Stimulated activated CD4-positive, alpha-beta T cell treated with anti-CD3 and anti-CD28 coated beads, Interleukin-15, amount 100 ng/mL, for 48 hours (primary cell): ENCODE measurements at regions not wholly inside any gene's neighbourhood (a gene's known extent, or its start where the extent isn't known, plus 50 kb on each side); places are given as distances from the start of the nearest gene placed in this dataset.

Experiments
- DNase-seq, 2 donors: peaks; one replicate each; pipeline ENCODE4 v3.0.0-alpha.2; 2020; ENCODE audit warnings: low read depth in 2 of 2

DNA sequence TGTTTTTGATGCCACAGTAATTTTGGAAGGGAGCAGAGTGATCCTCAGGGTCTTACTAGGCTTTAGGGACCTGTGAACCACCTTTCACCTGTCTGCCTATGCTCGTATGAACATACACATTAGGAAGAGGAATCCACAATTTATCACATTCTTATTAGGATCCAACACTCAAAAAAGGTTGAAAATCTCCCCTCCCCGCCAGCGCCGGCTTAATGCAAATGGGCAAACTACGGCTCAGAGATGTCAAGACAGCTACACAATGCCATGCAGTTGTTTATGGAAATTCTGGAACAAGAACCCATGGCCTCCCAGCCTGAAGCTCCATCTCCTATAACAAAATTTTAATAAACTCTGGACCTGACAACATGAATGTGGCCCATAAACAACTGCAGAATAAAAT lies 375.9 kb upstream of the ACVR2A start:
- DNase-seq, result no peak

- DNase-seq, result no peak
Observed at GRCh38 chr2:147468349-147468748, 376.5 kb upstream of the ACVR2A start.

GRCh38 chr2:147467441-147467840 lies 377.4 kb upstream of the ACVR2A start:
- no peak for DNase-seq

- no peak for DNase-seq
Observed at GRCh38 chr2:147464737-147465357, 380.0 kb upstream of the ACVR2A start.

GRCh38 chr2:147463881-147464520 lies 380.8 kb upstream of the ACVR2A start:
- no peak for DNase-seq

GRCh38 chr2:147460155-147460554 lies 384.7 kb upstream of the ACVR2A start:
- DNase-seq, result no peak

GRCh38 chr2:147456779-147457178 lies 388.1 kb upstream of the ACVR2A start:
- DNase-seq, result no peak

DNA sequence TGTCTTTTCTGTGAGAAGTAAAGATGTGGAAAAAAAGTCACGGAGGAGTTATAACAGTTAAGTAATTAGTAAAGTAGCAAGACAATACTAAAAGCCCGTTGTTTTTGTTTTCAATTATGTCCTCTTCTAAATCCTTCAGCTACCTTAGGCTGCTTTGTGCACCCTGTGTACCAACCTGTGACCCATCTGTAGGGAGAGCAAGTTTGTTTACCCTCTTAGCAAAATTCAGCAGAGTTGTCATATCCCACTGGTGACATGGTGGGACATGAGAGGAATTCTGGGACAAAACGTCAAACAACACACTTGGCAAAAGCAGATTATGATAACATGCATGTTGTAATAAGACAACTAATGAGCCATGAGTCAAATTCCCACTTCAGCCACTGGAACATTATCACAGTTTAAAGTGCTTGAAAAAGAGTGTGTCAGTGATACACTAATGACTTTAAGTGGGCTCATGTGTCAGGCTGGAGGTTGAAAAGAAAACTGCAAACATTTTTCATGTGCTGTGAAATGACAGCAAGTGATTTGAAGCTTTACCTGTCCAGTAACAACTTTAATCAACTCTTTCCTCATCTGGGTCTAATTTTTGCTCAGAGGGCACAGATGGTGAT lies 392.8 kb upstream of the ACVR2A start:
- DNase-seq, result no peak

DNA sequence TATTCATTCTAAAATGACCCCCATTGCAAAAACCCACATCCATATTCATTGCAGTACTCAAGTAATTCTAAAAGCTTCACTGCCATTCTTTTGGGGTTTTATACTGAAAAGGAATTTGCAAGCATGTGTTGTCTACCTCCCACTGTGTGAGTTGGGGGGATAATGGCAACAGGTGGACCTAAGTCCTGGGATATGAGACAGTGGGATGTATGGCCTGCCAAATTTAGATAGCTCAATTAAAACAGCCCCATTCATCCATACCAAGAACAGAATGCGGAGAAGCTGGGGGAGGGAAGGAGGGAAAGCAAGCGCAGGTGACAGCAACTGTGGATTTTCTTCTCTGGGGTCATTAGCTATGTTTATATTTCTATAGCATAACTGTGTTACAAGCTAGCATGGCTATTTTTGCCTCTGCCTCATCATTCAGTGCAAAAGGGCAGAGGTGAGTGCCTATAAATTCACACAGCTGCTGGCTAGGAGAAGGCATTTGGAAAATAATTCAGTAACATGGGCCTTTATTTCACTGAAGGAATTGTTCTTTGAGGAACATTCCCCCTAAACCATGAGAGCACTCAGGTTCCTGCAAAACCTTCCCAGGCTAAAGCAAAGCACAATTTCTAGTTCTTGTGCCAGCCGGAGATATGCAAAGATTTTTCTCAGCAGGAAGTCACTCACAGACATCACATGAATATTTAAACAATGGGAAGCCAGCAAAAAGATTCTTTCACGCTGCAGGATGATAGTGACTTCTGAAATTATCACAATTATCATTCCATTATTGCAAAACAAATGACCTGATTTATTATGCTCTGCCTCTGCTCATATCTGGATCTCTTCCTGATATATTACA lies 393.9 kb upstream of the ACVR2A start:
- no peak for DNase-seq

- no peak for DNase-seq
Observed at GRCh38 chr2:147449323-147449991, 395.4 kb upstream of the ACVR2A start.

DNA sequence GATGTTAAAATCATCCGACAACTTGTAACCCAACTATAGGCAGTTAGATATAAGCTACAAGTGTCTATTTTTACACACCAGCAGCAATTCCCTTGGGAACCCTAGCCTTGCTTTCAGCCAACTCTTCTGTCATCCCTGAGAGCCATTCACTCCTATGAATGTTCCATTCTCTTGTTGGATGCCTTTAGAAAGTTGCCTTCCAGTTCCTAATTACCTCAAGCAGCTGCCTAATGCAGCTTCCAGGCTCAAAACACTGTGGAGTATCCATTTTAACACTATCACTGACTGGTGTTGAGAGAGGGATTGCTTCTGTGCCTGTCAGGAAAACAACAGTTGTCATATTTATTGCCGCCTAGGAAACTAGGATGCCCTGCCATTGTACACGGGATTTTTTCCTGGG lies 402.0 kb upstream of the ACVR2A start:
- no peak for DNase-seq

- DNase-seq, result no peak
Observed at GRCh38 chr2:147441182-147441581, 403.6 kb upstream of the ACVR2A start.

- no peak for DNase-seq
Observed at GRCh38 chr2:147440734-147441133, 404.1 kb upstream of the ACVR2A start.

- DNase-seq, result no peak
Observed at GRCh38 chr2:147439986-147440385, 404.8 kb upstream of the ACVR2A start.

DNA sequence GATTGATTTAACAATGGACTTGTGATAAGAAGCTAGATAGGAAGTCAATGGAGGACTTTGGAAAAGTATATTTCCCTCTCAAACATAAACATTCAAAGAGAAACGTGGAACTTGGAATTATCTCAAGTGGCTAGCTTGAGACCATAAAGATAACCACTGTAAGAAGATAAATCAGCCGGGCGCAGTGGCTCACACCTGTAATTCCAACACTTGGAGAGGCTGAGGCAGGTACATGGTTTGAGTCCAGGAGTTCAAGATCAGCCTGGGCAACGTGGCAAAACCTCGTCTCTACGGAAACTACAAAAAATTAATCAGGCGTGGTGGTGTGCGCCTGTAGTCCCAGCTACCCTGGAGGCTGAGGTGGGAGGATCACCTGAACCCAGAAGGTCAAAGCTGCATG lies 405.9 kb upstream of the ACVR2A start:
- no peak for DNase-seq

- DNase-seq, result no peak
Observed at GRCh38 chr2:147433822-147434221, 411.0 kb upstream of the ACVR2A start.

DNA sequence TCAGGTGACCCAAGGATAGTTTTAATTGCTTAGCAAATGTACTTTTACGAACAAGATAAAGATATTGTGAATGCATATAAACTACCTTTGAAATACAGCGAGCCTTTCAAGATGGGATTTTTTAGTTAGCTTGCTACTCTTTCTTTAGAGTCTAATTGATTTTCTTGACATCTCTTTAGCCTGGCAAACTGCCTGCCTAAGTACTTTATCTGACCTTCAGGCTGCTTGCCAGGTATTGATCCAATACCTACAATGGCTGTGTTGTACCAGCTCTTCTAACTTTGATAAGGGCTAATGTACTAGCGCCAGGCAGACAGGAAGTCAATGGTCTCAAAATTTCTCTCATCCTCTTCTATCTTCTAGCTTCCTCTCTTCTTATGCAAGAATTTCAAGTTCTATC lies 414.4 kb upstream of the ACVR2A start:
- DNase-seq, result no peak

DNA sequence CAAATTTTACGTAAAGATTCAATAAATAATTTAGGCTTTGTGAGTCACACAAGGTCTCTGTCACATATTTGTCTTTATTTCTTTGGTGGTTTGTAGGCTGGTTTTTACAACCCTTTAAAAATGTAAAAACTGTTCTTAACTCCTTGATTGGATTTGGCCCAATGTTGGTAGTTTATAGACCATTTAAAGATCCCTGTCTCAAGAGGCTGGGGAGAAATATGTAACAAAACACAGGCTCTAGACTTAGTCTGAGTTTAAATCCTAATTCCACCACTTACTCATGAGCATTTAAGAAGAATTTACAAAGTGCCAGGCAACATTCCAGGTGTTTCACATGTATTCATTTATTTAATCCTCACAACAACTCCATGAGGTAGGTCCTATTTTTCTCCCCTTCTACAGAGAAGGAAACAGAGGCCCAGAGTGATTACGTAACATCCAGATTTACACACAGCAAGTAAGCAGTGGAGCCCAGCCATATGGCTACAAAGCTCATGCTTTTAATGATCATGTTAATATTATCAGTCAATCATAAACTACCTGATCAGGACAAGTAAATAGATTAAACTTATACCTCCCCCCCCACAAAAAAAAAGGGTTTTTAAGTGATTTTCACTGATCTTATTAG lies 416.6 kb upstream of the ACVR2A start:
- no peak for DNase-seq

DNA sequence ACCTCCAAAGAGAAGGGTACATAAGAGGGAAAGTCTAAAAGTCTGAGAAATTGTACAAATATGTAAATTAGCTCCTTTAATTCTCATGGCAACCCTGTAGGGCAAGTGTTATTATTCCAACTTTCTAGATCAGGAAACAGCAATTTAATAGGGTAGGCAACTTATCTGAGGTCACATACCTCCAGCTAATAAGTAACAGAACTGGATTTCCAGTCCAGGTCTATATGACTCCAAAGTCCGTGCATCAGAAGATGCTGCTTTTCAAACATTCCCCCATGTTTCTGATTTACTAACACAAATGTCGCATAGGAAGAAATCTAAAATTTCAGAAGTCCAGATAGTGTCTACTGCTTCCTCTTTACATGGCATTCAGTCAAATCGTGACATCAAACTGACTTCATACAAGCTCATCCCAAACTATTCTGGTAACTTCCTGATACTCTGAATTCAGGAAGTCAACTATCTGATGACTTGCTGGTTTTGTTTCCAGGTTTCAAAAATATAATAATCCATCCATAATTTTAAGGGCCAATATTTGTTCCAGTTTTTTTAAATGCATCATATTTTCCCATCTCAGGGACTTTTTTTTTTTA lies 419.3 kb upstream of the ACVR2A start:
- DNase-seq, result no peak

GRCh38 chr2:147424766-147425165 lies 420.1 kb upstream of the ACVR2A start:
- DNase-seq, result no peak
